HepG2 (cell line): ENCODE measurements at regions not wholly inside any gene's neighbourhood (a gene's known extent, or its start where the extent isn't known, plus 50 kb on each side); places are given as distances from the start of the nearest gene placed in this dataset.

ENCODE experiments used
- ATAC-seq: fragments of 200-7000 bp; cut with Tn5 transposase; 3 replicates; pipeline ENCODE4 v1.9.1; 2020; ENCODE audit warnings: mild to moderate bottlenecking, moderate library complexity
- BruUV-seq: library from RNA; stranded (reverse); fragments of 400-500 nt; replicated peaks from 2 replicates; lab custom pipeline; 2021; lab: Mats Ljungman, UMichigan
- CTCF ChIA-PET: fragments of 300-600 bp; formaldehyde crosslinking; extraction: SDS; loops from one replicate; lab custom pipeline; 2021; ENCODE audit warnings: low total read pairs, inconsistent platforms, low intra/inter-chr PET ratio; lab: Yijun Ruan, JAX
- POLR2A ChIA-PET: fragments of 350-600 bp; sonication (Branson Sonifier 250); formaldehyde crosslinking; loops from one replicate; lab custom pipeline; 2020; ENCODE audit warnings: antibody characterized with exemption, inconsistent platforms; lab: Yijun Ruan, JAX
- DNase-seq: peaks from one replicate; pipeline ENCODE4 v3.0.0-alpha.2; 2015; ENCODE audit warnings: low spot score
- FAIRE-seq: peaks from 3 replicates; lab custom pipeline; 2011; peaks lifted over from hg19 to GRCh38; lab: Jason Lieb, UNC
- H2AFZ ChIP-seq: one replicate; pipeline ENCODE4 v1.6.1; 2011; ENCODE audit warnings: low read length, inconsistent platforms
- H3K27ac ChIP-seq: fragments of 300-600 bp; 3 replicates; pipeline ENCODE4 v1.8.0; 2011; ENCODE audit warnings: mixed run types, mild to moderate bottlenecking, mixed read lengths, low read length, inconsistent platforms; ENCODE audit not compliant: insufficient read depth; ENCODE audit errors: extremely low read length
- H3K27me3 ChIP-seq, 2 experiments: fragments of 200-600 bp in 1 of 2; 2 replicates in 1 of 2; 3 replicates in 1 of 2; pipeline versions ENCODE4 v1.6.0 to v1.8.0; 2011; ENCODE audit warnings: low read length in 2 of 2, mild to moderate bottlenecking in 2 of 2, moderate library complexity in 2 of 2, inconsistent platforms in 1 of 2; ENCODE audit not compliant: insufficient read depth in 2 of 2, control insufficient read depth in 1 of 2
- H3K36me3 ChIP-seq, 2 experiments: fragments of 200-600 bp in 1 of 2; replicated peaks in 1 of 2; 2 replicates in 1 of 2; 3 replicates in 1 of 2; pipeline versions ENCODE4 v1.5.1 to v1.8.0; 2011; ENCODE audit warnings: low read length in 2 of 2, inconsistent platforms in 1 of 2; ENCODE audit not compliant: insufficient read depth in 2 of 2, control insufficient read depth in 1 of 2
- H3K4me1 ChIP-seq: 2 replicates; pipeline ENCODE4 v1.5.1; 2012; ENCODE audit warnings: low read length, inconsistent platforms; ENCODE audit not compliant: insufficient read depth
- H3K4me2 ChIP-seq: 2 replicates; pipeline ENCODE4 v1.6.0; 2011; ENCODE audit warnings: low read depth, low read length, inconsistent platforms
- H3K4me3 ChIP-seq, 3 experiments: fragments of 200-600 bp in 1 of 3; sonication (generic), shearing (Covaris generic) in 1 of 3; replicated peaks in 1 of 3; 2 replicates each; pipeline ENCODE4 v1.5.1; 2011 to 2016; ENCODE audit warnings: low read length in 3 of 3, inconsistent platforms in 2 of 3, low read depth in 2 of 3, mild to moderate bottlenecking in 2 of 3, control low read depth in 1 of 3, mixed read lengths in 1 of 3; ENCODE audit not compliant: insufficient read depth in 1 of 3
- H3K79me2 ChIP-seq: one replicate; pipeline ENCODE4 v1.6.1; 2011; ENCODE audit warnings: low read length, inconsistent platforms; ENCODE audit not compliant: insufficient read depth
- H3K9ac ChIP-seq: 2 replicates; pipeline ENCODE4 v1.6.0; 2011; ENCODE audit warnings: mild to moderate bottlenecking, low read depth, low read length, inconsistent platforms; ENCODE audit not compliant: insufficient read depth
- H3K9me3 ChIP-seq: 2 replicates; pipeline ENCODE4 v1.5.1; 2012; ENCODE audit warnings: mild to moderate bottlenecking, low read length
- H4K20me1 ChIP-seq: 2 replicates; pipeline ENCODE4 v1.6.0; 2011; ENCODE audit warnings: inconsistent platforms, mild to moderate bottlenecking, low read length, moderate library complexity; ENCODE audit not compliant: insufficient read depth
- FOSL1 ChIP-seq: sonication (generic); formaldehyde crosslinking; IDR thresholded peaks from 2 replicates; pipeline ENCODE4 v1.9.0; 2021; ENCODE audit warnings: missing genetic modification reagents, borderline replicate concordance
- NFATC3 ChIP-seq: sonication (generic); formaldehyde crosslinking; IDR thresholded peaks from 2 replicates; pipeline ENCODE4 v1.5.1; 2020; ENCODE audit warnings: mild to moderate bottlenecking, missing genetic modification reagents
- ZNF232 ChIP-seq: sonication (generic); formaldehyde crosslinking; IDR thresholded peaks from 2 replicates; pipeline ENCODE4 v1.4.0; 2020; ENCODE audit warnings: missing genetic modification reagents, borderline replicate concordance
- ZNF777 ChIP-seq: sonication (generic); formaldehyde crosslinking; IDR thresholded peaks from 2 replicates; pipeline ENCODE4 v1.4.0; 2020; ENCODE audit warnings: missing genetic modification reagents
- WGBS: methylation state at CpG from one replicate; pipeline ENCODE4 v1.1.6; 2017; ENCODE audit warnings: low lambda C conversion rate; 5-methylcytosine and 5-hydroxymethylcytosine counted together
- in situ Hi-C: cut with HindIII; loops from 2 replicates; pipeline ENCODE4 v1.10.0; 2017; ENCODE audit warnings: low pct_unique_long_range_greater_than_20kb; ENCODE audit not compliant: extremely low pct_ligation_motif_present
- intact Hi-C: fragments of 100-400 bp; cut with micrococcal nuclease; formaldehyde crosslinking; loops from one replicate; pipeline ENCODE4 v1.10.0; 2022; ENCODE audit not compliant: unreplicated experiment
- TF ChIP-seq, protein P1 (sequence below): sonication (generic); formaldehyde crosslinking; IDR thresholded peaks from 2 replicates; pipeline ENCODE4 v1.4.0; 2020; ENCODE audit warnings: mild to moderate bottlenecking, missing genetic modification reagents

DNA sequence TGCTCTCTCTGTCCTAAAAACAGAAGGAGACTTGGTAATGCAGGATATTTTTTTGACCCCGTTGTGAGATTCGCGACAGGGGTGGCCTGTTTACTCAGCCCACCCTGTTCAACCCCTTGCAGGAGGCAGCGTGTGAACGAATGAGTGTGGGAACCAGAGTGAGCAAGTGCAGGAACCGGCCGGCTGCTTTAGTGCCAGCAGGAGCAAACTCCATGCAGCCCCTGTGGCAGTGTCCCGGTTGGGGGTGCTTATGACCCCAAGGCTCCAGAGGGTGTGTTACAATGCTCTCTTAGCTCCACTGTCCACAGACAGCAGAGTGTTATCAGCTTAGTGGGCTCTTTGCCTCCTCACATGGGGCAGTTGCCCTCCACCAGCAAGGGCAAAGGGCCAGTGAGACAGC, 225.2 kb downstream of the ETNK1 start:
- no peaks in the 10 kb centered on the region for H3K27me3 ChIP-seq
- H3K27ac ChIP-seq, result no peak overlapping the region
- no peak overlapping the region for H2AFZ ChIP-seq
- H3K4me2 ChIP-seq, result no peak overlapping the region
- H3K4me3 ChIP-seq, result no peak overlapping the region
- no peak overlapping the region for H3K9ac ChIP-seq
- no peaks in the 10 kb centered on the region for H3K9me3 ChIP-seq
- in situ Hi-C loops, result loop anchor here (25.0 kb wide), 1 partner anchor 1937 kb away; no protein-coding TSS in a partner anchor
- CTCF ChIA-PET, result no interaction called here
- DNase-seq, result no peak
- intact Hi-C loops, result no loop called here
- no peak for ATAC-seq
- no peaks in the 10 kb centered on the region for H3K79me2 ChIP-seq
- no peaks in the 10 kb centered on the region for H3K36me3 ChIP-seq
- no TSS peak for BruUV-seq
- H4K20me1 ChIP-seq, result no peaks in the 10 kb centered on the region
- H3K4me1 ChIP-seq, result no peaks in the 10 kb centered on the region
- 0% methylated on average over 3 of the region's 8 CpGs for WGBS
- no peak for FAIRE-seq
- POLR2A ChIA-PET, result no interaction called here
- no peak for TF ChIP-seq ZNF777 (CRISPR knock-in tag)
- no peak for TF ChIP-seq NFATC3

DNA sequence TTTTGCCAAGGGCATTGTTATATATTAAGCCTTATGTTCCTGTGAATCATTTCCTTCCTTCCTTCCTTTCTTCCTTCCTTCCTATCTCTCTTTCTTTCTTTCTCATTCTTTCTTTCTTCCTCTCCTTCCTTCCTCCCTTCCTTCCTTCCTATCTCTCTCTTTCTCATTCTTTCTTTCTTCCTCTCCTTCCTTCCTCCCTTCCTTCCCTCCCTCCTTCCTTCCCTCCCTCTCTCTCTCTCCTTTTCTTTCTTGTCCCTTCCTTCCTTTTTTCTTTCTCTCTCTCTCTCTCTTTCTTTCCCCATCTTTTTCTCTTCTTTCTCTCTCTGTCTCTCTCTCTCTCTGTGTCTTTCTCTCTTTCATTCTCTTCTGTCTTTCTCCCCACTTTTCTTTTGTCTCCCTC, 226.6 kb downstream of the ETNK1 start:
- CTCF ChIA-PET, result no interaction called here
- H3K9me3 ChIP-seq, result no peaks in the 10 kb centered on the region
- no peak overlapping the region for H3K4me3 ChIP-seq
- H3K9ac ChIP-seq, result no peak overlapping the region
- BruUV-seq, result no TSS peak
- POLR2A ChIA-PET, result no interaction called here
- H3K27ac ChIP-seq, result no peak overlapping the region
- TF ChIP-seq, protein P1, sequence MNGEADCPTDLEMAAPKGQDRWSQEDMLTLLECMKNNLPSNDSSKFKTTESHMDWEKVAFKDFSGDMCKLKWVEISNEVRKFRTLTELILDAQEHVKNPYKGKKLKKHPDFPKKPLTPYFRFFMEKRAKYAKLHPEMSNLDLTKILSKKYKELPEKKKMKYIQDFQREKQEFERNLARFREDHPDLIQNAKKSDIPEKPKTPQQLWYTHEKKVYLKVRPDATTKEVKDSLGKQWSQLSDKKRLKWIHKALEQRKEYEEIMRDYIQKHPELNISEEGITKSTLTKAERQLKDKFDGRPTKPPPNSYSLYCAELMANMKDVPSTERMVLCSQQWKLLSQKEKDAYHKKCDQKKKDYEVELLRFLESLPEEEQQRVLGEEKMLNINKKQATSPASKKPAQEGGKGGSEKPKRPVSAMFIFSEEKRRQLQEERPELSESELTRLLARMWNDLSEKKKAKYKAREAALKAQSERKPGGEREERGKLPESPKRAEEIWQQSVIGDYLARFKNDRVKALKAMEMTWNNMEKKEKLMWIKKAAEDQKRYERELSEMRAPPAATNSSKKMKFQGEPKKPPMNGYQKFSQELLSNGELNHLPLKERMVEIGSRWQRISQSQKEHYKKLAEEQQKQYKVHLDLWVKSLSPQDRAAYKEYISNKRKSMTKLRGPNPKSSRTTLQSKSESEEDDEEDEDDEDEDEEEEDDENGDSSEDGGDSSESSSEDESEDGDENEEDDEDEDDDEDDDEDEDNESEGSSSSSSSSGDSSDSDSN (CRISPR knock-in tag), result no peak
- TF ChIP-seq ZNF232 (CRISPR knock-in tag) (no peak), FOSL1 (CRISPR knock-in tag) (no peak)
- H3K36me3 ChIP-seq, result no peaks in the 10 kb centered on the region
- H3K79me2 ChIP-seq, result no peaks in the 10 kb centered on the region
- in situ Hi-C loops (loop anchor here (25.0 kb wide), 1 partner anchor 1936 kb away; no protein-coding TSS in a partner anchor), intact Hi-C loops (no loop called here)
- FAIRE-seq (no peak), DNase-seq (no peak), ATAC-seq (no peak)
- H3K4me1 ChIP-seq, result no peaks in the 10 kb centered on the region
- no peak overlapping the region for H3K4me2 ChIP-seq
- no peak overlapping the region for H2AFZ ChIP-seq
- no peaks in the 10 kb centered on the region for H3K27me3 ChIP-seq
- no peaks in the 10 kb centered on the region for H4K20me1 ChIP-seq
